ENCODE measurements at regions not wholly inside any gene's neighbourhood (a gene's known extent, or its start where the extent isn't known, plus 50 kb on each side); places are given as distances from the start of the nearest gene placed in this dataset.

DNA sequence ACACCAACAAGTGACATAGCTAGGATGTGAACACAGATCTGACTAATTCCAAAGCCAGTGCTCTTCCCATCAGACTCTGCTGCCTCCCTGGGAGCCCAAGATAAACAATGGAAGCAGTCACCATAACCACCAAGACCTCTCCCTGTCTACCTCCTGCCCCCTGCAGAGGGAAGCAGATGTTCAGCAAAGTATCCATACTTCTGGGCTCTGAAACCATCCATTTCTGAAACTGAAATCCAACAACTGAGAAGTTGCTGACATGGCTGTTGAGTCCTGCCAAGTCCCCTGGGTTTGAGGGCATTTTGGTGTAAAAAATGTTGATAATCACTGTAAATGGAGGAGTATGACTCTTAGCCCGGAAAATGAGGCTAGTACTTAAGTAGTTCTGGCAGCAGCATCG lies 102.1 kb downstream of the TYW3 start:
- TF ChIP-seq, protein P1, sequence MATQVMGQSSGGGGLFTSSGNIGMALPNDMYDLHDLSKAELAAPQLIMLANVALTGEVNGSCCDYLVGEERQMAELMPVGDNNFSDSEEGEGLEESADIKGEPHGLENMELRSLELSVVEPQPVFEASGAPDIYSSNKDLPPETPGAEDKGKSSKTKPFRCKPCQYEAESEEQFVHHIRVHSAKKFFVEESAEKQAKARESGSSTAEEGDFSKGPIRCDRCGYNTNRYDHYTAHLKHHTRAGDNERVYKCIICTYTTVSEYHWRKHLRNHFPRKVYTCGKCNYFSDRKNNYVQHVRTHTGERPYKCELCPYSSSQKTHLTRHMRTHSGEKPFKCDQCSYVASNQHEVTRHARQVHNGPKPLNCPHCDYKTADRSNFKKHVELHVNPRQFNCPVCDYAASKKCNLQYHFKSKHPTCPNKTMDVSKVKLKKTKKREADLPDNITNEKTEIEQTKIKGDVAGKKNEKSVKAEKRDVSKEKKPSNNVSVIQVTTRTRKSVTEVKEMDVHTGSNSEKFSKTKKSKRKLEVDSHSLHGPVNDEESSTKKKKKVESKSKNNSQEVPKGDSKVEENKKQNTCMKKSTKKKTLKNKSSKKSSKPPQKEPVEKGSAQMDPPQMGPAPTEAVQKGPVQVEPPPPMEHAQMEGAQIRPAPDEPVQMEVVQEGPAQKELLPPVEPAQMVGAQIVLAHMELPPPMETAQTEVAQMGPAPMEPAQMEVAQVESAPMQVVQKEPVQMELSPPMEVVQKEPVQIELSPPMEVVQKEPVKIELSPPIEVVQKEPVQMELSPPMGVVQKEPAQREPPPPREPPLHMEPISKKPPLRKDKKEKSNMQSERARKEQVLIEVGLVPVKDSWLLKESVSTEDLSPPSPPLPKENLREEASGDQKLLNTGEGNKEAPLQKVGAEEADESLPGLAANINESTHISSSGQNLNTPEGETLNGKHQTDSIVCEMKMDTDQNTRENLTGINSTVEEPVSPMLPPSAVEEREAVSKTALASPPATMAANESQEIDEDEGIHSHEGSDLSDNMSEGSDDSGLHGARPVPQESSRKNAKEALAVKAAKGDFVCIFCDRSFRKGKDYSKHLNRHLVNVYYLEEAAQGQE (IDR thresholded peaks at IDR 0.05; ENCODE audit: borderline replicate concordance in 1 of 2, low read depth in 1 of 2, low read length in 2 of 2), result no peak
- TF ChIP-seq ZNF530 (CRISPR knock-in tag; IDR thresholded peaks at IDR 0.05; ENCODE audit: low read depth) (no peak), NFYC (CRISPR knock-in tag; IDR thresholded peaks at IDR 0.05) (no peak), PCBP2 (optimal IDR thresholded peaks at IDR 0.05; ENCODE audit: low read depth, low read length, poor library complexity, severe bottlenecking) (no peak), MTA3 (CRISPR knock-in tag; IDR thresholded peaks at IDR 0.05) (no peak), ZNF331 (CRISPR knock-in tag; IDR thresholded peaks at IDR 0.05) (no peak), ZSCAN22 (CRISPR knock-in tag; IDR thresholded peaks at IDR 0.05) (no peak)
- TF ChIP-seq, protein P2, sequence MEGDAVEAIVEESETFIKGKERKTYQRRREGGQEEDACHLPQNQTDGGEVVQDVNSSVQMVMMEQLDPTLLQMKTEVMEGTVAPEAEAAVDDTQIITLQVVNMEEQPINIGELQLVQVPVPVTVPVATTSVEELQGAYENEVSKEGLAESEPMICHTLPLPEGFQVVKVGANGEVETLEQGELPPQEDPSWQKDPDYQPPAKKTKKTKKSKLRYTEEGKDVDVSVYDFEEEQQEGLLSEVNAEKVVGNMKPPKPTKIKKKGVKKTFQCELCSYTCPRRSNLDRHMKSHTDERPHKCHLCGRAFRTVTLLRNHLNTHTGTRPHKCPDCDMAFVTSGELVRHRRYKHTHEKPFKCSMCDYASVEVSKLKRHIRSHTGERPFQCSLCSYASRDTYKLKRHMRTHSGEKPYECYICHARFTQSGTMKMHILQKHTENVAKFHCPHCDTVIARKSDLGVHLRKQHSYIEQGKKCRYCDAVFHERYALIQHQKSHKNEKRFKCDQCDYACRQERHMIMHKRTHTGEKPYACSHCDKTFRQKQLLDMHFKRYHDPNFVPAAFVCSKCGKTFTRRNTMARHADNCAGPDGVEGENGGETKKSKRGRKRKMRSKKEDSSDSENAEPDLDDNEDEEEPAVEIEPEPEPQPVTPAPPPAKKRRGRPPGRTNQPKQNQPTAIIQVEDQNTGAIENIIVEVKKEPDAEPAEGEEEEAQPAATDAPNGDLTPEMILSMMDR (CRISPR knock-in tag; IDR thresholded peaks at IDR 0.05), result no peak
- TF ChIP-seq, protein P3, sequence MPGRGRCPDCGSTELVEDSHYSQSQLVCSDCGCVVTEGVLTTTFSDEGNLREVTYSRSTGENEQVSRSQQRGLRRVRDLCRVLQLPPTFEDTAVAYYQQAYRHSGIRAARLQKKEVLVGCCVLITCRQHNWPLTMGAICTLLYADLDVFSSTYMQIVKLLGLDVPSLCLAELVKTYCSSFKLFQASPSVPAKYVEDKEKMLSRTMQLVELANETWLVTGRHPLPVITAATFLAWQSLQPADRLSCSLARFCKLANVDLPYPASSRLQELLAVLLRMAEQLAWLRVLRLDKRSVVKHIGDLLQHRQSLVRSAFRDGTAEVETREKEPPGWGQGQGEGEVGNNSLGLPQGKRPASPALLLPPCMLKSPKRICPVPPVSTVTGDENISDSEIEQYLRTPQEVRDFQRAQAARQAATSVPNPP (CRISPR knock-in tag; IDR thresholded peaks at IDR 0.05), result no peak
- TF ChIP-seq, protein P4, sequence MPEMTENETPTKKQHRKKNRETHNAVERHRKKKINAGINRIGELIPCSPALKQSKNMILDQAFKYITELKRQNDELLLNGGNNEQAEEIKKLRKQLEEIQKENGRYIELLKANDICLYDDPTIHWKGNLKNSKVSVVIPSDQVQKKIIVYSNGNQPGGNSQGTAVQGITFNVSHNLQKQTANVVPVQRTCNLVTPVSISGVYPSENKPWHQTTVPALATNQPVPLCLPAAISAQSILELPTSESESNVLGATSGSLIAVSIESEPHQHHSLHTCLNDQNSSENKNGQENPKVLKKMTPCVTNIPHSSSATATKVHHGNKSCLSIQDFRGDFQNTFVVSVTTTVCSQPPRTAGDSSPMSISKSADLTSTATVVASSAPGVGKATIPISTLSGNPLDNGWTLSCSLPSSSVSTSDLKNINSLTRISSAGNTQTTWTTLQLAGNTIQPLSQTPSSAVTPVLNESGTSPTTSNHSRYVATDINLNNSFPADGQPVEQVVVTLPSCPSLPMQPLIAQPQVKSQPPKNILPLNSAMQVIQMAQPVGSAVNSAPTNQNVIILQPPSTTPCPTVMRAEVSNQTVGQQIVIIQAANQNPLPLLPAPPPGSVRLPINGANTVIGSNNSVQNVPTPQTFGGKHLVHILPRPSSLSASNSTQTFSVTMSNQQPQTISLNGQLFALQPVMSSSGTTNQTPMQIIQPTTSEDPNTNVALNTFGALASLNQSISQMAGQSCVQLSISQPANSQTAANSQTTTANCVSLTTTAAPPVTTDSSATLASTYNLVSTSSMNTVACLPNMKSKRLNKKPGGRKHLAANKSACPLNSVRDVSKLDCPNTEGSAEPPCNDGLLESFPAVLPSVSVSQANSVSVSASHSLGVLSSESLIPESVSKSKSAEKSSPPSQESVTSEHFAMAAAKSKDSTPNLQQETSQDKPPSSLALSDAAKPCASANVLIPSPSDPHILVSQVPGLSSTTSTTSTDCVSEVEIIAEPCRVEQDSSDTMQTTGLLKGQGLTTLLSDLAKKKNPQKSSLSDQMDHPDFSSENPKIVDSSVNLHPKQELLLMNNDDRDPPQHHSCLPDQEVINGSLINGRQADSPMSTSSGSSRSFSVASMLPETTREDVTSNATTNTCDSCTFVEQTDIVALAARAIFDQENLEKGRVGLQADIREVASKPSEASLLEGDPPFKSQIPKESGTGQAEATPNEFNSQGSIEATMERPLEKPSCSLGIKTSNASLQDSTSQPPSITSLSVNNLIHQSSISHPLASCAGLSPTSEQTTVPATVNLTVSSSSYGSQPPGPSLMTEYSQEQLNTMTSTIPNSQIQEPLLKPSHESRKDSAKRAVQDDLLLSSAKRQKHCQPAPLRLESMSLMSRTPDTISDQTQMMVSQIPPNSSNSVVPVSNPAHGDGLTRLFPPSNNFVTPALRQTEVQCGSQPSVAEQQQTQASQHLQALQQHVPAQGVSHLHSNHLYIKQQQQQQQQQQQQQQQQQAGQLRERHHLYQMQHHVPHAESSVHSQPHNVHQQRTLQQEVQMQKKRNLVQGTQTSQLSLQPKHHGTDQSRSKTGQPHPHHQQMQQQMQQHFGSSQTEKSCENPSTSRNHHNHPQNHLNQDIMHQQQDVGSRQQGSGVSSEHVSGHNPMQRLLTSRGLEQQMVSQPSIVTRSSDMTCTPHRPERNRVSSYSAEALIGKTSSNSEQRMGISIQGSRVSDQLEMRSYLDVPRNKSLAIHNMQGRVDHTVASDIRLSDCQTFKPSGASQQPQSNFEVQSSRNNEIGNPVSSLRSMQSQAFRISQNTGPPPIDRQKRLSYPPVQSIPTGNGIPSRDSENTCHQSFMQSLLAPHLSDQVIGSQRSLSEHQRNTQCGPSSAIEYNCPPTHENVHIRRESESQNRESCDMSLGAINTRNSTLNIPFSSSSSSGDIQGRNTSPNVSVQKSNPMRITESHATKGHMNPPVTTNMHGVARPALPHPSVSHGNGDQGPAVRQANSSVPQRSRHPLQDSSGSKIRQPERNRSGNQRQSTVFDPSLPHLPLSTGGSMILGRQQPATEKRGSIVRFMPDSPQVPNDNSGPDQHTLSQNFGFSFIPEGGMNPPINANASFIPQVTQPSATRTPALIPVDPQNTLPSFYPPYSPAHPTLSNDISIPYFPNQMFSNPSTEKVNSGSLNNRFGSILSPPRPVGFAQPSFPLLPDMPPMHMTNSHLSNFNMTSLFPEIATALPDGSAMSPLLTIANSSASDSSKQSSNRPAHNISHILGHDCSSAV (CRISPR knock-in tag; IDR thresholded peaks at IDR 0.05; ENCODE audit: borderline replicate concordance), result no peak
- TF ChIP-seq, protein P5, sequence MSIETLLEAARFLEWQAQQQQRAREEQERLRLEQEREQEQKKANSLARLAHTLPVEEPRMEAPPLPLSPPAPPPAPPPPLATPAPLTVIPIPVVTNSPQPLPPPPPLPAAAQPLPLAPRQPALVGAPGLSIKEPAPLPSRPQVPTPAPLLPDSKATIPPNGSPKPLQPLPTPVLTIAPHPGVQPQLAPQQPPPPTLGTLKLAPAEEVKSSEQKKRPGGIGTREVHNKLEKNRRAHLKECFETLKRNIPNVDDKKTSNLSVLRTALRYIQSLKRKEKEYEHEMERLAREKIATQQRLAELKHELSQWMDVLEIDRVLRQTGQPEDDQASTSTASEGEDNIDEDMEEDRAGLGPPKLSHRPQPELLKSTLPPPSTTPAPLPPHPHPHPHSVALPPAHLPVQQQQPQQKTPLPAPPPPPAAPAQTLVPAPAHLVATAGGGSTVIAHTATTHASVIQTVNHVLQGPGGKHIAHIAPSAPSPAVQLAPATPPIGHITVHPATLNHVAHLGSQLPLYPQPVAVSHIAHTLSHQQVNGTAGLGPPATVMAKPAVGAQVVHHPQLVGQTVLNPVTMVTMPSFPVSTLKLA (IDR thresholded peaks at IDR 0.05), result no peak
